ENCODE measurements at regions not wholly inside any gene's neighbourhood (a gene's known extent, or its start where the extent isn't known, plus 50 kb on each side); places are given as distances from the start of the nearest gene placed in this dataset.

- no peaks in the 10 kb centered on the region for H3K36me3 ChIP-seq (ENCODE audit: control insufficient read depth in 1 of 2, insufficient read depth in 2 of 2, low read length in 2 of 2)
Observed at GRCh38 chr11:98895936-98896335, 124.8 kb upstream of the CNTN5 start.

GRCh38 chr11:98940913-98941312 lies 79.8 kb upstream of the CNTN5 start:
- H3K4me1 ChIP-seq (ENCODE audit: control insufficient read depth in 1 of 2, insufficient read depth in 2 of 2, low read length in 2 of 2) = no peaks in the 10 kb centered on the region
- no peaks in the 10 kb centered on the region for H3K27me3 ChIP-seq (ENCODE audit: low read depth, low read length)
- no peaks in the 10 kb centered on the region for H3K9me3 ChIP-seq (ENCODE audit: control insufficient read depth in 1 of 2, low read length in 2 of 2)
- no peak overlapping the region for H3K27ac ChIP-seq (ENCODE audit: low read length)
- no peaks in the 10 kb centered on the region for H3K36me3 ChIP-seq (ENCODE audit: control insufficient read depth in 1 of 2, insufficient read depth in 2 of 2, low read length in 2 of 2)
- no peak overlapping the region for H3K4me3 ChIP-seq (ENCODE audit: low read depth in 1 of 2, low read length in 2 of 2)

More at GRCh38 chr11:98895936-98896335, 124.8 kb upstream of the CNTN5 start:
- Histone ChIP-seq H3K9me3 (ENCODE audit: control insufficient read depth in 1 of 2, low read length in 2 of 2) (no peaks in the 10 kb centered on the region), H3K27me3 (ENCODE audit: low read depth, low read length) (no peaks in the 10 kb centered on the region), H3K4me3 (ENCODE audit: low read depth in 1 of 2, low read length in 2 of 2) (no peak overlapping the region), H3K27ac (ENCODE audit: low read length) (no peak overlapping the region), H3K4me1 (ENCODE audit: control insufficient read depth in 1 of 2, insufficient read depth in 2 of 2, low read length in 2 of 2) (no peaks in the 10 kb centered on the region)

- Histone ChIP-seq H3K4me1 (ENCODE audit: control insufficient read depth in 1 of 2, insufficient read depth in 2 of 2, low read length in 2 of 2) (no peaks in the 10 kb centered on the region), H3K36me3 (ENCODE audit: control insufficient read depth in 1 of 2, insufficient read depth in 2 of 2, low read length in 2 of 2) (no peaks in the 10 kb centered on the region), H3K27ac (ENCODE audit: low read length) (no peak overlapping the region)
Observed at GRCh38 chr11:98944461-98944860, 76.3 kb upstream of the CNTN5 start.

GRCh38 chr11:98952107-98952506 lies 68.6 kb upstream of the CNTN5 start:
- Histone ChIP-seq H3K4me3 (ENCODE audit: low read depth in 1 of 2, low read length in 2 of 2) (no peak overlapping the region), H3K27me3 (ENCODE audit: low read depth, low read length) (no peaks in the 10 kb centered on the region), H3K4me1 (ENCODE audit: control insufficient read depth in 1 of 2, insufficient read depth in 2 of 2, low read length in 2 of 2) (no peaks in the 10 kb centered on the region), H3K9me3 (ENCODE audit: control insufficient read depth in 1 of 2, low read length in 2 of 2) (no peaks in the 10 kb centered on the region), H3K27ac (ENCODE audit: low read length) (no peak overlapping the region), H3K36me3 (ENCODE audit: control insufficient read depth in 1 of 2, insufficient read depth in 2 of 2, low read length in 2 of 2) (no peaks in the 10 kb centered on the region)

More at GRCh38 chr11:98944461-98944860, 76.3 kb upstream of the CNTN5 start:
- Histone ChIP-seq H3K9me3 (ENCODE audit: control insufficient read depth in 1 of 2, low read length in 2 of 2) (no peaks in the 10 kb centered on the region), H3K27me3 (ENCODE audit: low read depth, low read length) (no peaks in the 10 kb centered on the region), H3K4me3 (ENCODE audit: low read depth in 1 of 2, low read length in 2 of 2) (no peak overlapping the region)

GRCh38 chr11:98955551-98955950 lies 65.2 kb upstream of the CNTN5 start:
- H3K27me3 ChIP-seq (ENCODE audit: low read depth, low read length) = no peaks in the 10 kb centered on the region
- no peak overlapping the region for H3K27ac ChIP-seq (ENCODE audit: low read length)
- H3K36me3 ChIP-seq (ENCODE audit: control insufficient read depth in 1 of 2, insufficient read depth in 2 of 2, low read length in 2 of 2) = no peaks in the 10 kb centered on the region
- H3K9me3 ChIP-seq (ENCODE audit: control insufficient read depth in 1 of 2, low read length in 2 of 2) = no peaks in the 10 kb centered on the region
- no peaks in the 10 kb centered on the region for H3K4me1 ChIP-seq (ENCODE audit: control insufficient read depth in 1 of 2, insufficient read depth in 2 of 2, low read length in 2 of 2)
- no peak overlapping the region for H3K4me3 ChIP-seq (ENCODE audit: low read depth in 1 of 2, low read length in 2 of 2)

GRCh38 chr11:98964146-98964545 lies 56.6 kb upstream of the CNTN5 start:
- Histone ChIP-seq H3K9me3 (ENCODE audit: control insufficient read depth in 1 of 2, low read length in 2 of 2) (no peaks in the 10 kb centered on the region), H3K27ac (ENCODE audit: low read length) (no peak overlapping the region), H3K36me3 (ENCODE audit: control insufficient read depth in 1 of 2, insufficient read depth in 2 of 2, low read length in 2 of 2) (no peaks in the 10 kb centered on the region), H3K27me3 (ENCODE audit: low read depth, low read length) (no peaks in the 10 kb centered on the region), H3K4me1 (ENCODE audit: control insufficient read depth in 1 of 2, insufficient read depth in 2 of 2, low read length in 2 of 2) (no peaks in the 10 kb centered on the region), H3K4me3 (ENCODE audit: low read depth in 1 of 2, low read length in 2 of 2) (no peak overlapping the region)

GRCh38 chr11:98965358-98965757 lies 55.4 kb upstream of the CNTN5 start:
- no peaks in the 10 kb centered on the region for H3K4me1 ChIP-seq (ENCODE audit: control insufficient read depth in 1 of 2, insufficient read depth in 2 of 2, low read length in 2 of 2)
- H3K27ac ChIP-seq (ENCODE audit: low read length) = no peak overlapping the region
- no peaks in the 10 kb centered on the region for H3K36me3 ChIP-seq (ENCODE audit: control insufficient read depth in 1 of 2, insufficient read depth in 2 of 2, low read length in 2 of 2)
- H3K27me3 ChIP-seq (ENCODE audit: low read depth, low read length) = no peaks in the 10 kb centered on the region
- no peak overlapping the region for H3K4me3 ChIP-seq (ENCODE audit: low read depth in 1 of 2, low read length in 2 of 2)
- no peaks in the 10 kb centered on the region for H3K9me3 ChIP-seq (ENCODE audit: control insufficient read depth in 1 of 2, low read length in 2 of 2)

GRCh38 chr11:98965775-98966174 lies 55.0 kb upstream of the CNTN5 start:
- Histone ChIP-seq H3K4me1 (ENCODE audit: control insufficient read depth in 1 of 2, insufficient read depth in 2 of 2, low read length in 2 of 2) (no peaks in the 10 kb centered on the region), H3K27me3 (ENCODE audit: low read depth, low read length) (no peaks in the 10 kb centered on the region), H3K9me3 (ENCODE audit: control insufficient read depth in 1 of 2, low read length in 2 of 2) (no peaks in the 10 kb centered on the region), H3K27ac (ENCODE audit: low read length) (no peak overlapping the region), H3K4me3 (ENCODE audit: low read depth in 1 of 2, low read length in 2 of 2) (no peak overlapping the region), H3K36me3 (ENCODE audit: control insufficient read depth in 1 of 2, insufficient read depth in 2 of 2, low read length in 2 of 2) (no peaks in the 10 kb centered on the region)

- no peaks in the 10 kb centered on the region for H3K4me1 ChIP-seq (ENCODE audit: control insufficient read depth in 1 of 2, insufficient read depth in 2 of 2, low read length in 2 of 2)
- no peak overlapping the region for H3K27ac ChIP-seq (ENCODE audit: low read length)
- no peaks in the 10 kb centered on the region for H3K36me3 ChIP-seq (ENCODE audit: control insufficient read depth in 1 of 2, insufficient read depth in 2 of 2, low read length in 2 of 2)
- H3K4me3 ChIP-seq (ENCODE audit: low read depth in 1 of 2, low read length in 2 of 2) = no peak overlapping the region
- H3K9me3 ChIP-seq (ENCODE audit: control insufficient read depth in 1 of 2, low read length in 2 of 2) = no peaks in the 10 kb centered on the region
- H3K27me3 ChIP-seq (ENCODE audit: low read depth, low read length) = no peaks in the 10 kb centered on the region
Observed at GRCh38 chr11:98967005-98967404, 53.7 kb upstream of the CNTN5 start.

Measured in muscle layer of duodenum (tissue), 2 donors.